Left ventricle myocardium inferior (tissue), 1 donor: ENCODE measurements at regions not wholly inside any gene's neighbourhood (a gene's known extent, or its start where the extent isn't known, plus 50 kb on each side); places are given as distances from the start of the nearest gene placed in this dataset.
"Not testable (repeated sequence)": the region's sequence is repeated elsewhere in the genome, so short reads cannot be mapped to it uniquely, and the experiment has no call there.

ENCODE experiments used
- DNase-seq: peaks from one replicate; pipeline ENCODE4 v3.0.0-alpha.2; 2020
- H3K27ac ChIP-seq: fragments of 200-600 bp; replicated peaks from 2 replicates; pipeline ENCODE4 v1.8.0; 2021
- H3K27me3 ChIP-seq: fragments of 200-600 bp; 2 replicates; pipeline ENCODE4 v1.8.0; 2021; ENCODE audit warnings: low read depth
- H3K36me3 ChIP-seq: fragments of 200-600 bp; 2 replicates; pipeline ENCODE4 v1.8.0; 2021
- H3K4me1 ChIP-seq: fragments of 200-600 bp; 2 replicates; pipeline ENCODE4 v1.8.0; 2021
- H3K4me3 ChIP-seq: fragments of 200-600 bp; 2 replicates; pipeline ENCODE4 v1.8.0; 2021; ENCODE audit warnings: mild to moderate bottlenecking, moderate library complexity
- H3K9me3 ChIP-seq: fragments of 200-600 bp; replicated peaks from 2 replicates; pipeline ENCODE4 v1.8.0; 2021
- intact Hi-C: fragments of 100-400 bp; cut with micrococcal nuclease; formaldehyde crosslinking; loops from one replicate; pipeline ENCODE4 v1.11.0; 2022
- TF ChIP-seq, protein P1 (sequence below): fragments of 200-600 bp; IDR thresholded peaks from 2 replicates; pipeline ENCODE4 v1.8.0; 2021; ENCODE audit warnings: antibody characterized with exemption, mild to moderate bottlenecking, borderline replicate concordance
- donor health status: DM: no; HTN: yes; CAD: no; lungs with severe emphysema.

DNA sequence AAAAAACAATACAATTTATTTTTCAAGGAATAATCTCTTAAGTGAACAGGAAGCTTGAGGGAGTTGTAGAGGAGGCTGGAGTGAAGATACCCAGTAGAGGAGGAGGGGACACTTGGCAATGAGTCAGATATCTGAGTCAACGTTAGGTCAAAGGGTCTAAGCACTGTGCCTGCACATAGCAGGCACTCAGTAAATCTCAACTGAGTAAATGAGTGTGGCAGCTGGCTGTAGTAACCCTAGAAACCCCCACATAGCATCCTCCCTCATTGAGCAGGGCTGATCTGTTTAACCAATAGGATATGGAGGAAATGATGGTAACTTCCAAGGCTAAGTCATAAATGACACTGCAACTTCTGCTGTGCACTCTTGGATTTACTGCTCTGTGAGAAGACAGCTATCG lies 186.0 kb upstream of the FAM241A start:
- Histone ChIP-seq H3K9me3 (no peaks in the 10 kb centered on the region), H3K36me3 (no peaks in the 10 kb centered on the region), H3K27ac (no peak overlapping the region), H3K4me3 (no peak overlapping the region), H3K4me1 (no peaks in the 10 kb centered on the region), H3K27me3 (no peaks in the 10 kb centered on the region)
- TF ChIP-seq, protein P1, sequence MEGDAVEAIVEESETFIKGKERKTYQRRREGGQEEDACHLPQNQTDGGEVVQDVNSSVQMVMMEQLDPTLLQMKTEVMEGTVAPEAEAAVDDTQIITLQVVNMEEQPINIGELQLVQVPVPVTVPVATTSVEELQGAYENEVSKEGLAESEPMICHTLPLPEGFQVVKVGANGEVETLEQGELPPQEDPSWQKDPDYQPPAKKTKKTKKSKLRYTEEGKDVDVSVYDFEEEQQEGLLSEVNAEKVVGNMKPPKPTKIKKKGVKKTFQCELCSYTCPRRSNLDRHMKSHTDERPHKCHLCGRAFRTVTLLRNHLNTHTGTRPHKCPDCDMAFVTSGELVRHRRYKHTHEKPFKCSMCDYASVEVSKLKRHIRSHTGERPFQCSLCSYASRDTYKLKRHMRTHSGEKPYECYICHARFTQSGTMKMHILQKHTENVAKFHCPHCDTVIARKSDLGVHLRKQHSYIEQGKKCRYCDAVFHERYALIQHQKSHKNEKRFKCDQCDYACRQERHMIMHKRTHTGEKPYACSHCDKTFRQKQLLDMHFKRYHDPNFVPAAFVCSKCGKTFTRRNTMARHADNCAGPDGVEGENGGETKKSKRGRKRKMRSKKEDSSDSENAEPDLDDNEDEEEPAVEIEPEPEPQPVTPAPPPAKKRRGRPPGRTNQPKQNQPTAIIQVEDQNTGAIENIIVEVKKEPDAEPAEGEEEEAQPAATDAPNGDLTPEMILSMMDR, result no peak
- intact Hi-C loops, result no loop called here
- no peak for DNase-seq

DNA sequence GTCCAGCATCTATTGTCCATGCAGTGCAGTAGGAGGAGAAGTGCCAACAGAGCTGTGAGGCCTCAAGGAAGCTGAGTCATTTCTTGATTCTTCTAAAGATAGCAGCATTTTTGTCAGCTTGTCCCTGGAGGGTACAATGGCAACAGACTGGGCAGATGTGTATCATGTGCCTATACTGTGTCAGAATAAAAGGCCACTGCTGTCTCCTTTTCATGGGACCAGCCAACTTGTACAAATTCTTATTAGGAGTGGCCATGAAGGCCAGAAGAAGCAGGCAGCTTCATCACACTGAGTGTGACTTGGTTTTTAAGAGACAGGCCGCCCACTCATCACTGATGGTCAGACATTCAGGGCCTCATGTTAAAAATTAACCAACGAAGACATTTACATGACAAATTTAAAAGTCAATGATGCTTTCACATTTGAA lies 185.0 kb upstream of the FAM241A start:
- H3K4me1 ChIP-seq, result no peaks in the 10 kb centered on the region
- intact Hi-C loops, result no loop called here

DNA sequence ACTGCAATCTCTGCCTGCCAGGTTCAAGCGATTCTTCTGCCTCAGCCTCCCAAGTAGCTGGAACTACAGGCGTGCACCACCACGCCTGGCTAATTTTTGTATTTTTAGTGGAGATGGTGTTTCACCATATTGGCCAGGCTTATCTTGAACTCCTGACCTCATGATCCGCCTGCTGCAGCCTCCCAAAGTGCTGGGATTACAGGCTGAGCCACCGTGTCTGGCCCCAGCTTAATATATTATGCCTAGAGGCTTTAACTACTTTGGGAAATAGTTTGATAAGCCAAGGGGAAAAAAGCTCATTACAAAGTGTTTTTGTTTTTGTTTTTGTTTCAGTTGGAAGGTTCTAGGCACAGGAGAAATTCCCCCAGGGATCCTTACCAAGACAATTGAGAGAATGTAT lies 184.2 kb upstream of the FAM241A start:
- intact Hi-C loops, H3K27me3 ChIP-seq, H3K4me1 ChIP-seq, H3K4me3 ChIP-seq, DNase-seq, H3K9me3 ChIP-seq, H3K27ac ChIP-seq, H3K36me3 ChIP-seq: not testable (repeated sequence)

More for the DNA sequence above, 185.0 kb upstream of the FAM241A start:
- no peak overlapping the region for H3K27ac ChIP-seq
- H3K9me3 ChIP-seq, result no peaks in the 10 kb centered on the region
- no peaks in the 10 kb centered on the region for H3K36me3 ChIP-seq
- no peak overlapping the region for H3K4me3 ChIP-seq
- H3K27me3 ChIP-seq, result no peaks in the 10 kb centered on the region
- DNase-seq, result no peak
- TF ChIP-seq, protein P1, result no peak

DNA sequence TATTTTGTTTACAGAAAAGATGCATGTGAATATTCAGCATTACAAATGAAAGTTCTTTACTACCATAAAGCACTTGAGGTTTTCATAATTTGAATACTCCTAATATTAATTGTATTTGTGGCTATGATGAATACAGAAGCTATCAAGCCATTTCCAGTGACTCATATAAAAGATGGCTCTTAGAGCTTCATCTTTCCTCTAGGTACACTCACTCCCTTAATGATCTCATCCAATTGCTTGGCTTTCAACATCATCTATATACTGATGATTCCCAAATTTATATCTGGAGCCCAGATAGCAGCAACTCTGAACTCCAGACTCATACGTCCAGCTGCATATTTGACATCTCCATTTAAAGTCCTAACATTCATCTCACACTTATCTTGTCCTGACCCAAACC lies 183.4 kb upstream of the FAM241A start:
- no peak overlapping the region for H3K4me3 ChIP-seq
- H3K27me3 ChIP-seq, result no peaks in the 10 kb centered on the region
- TF ChIP-seq, protein P1, result no peak
- DNase-seq, result no peak
- no peak overlapping the region for H3K27ac ChIP-seq
- no peaks in the 10 kb centered on the region for H3K4me1 ChIP-seq
- H3K9me3 ChIP-seq, result no peaks in the 10 kb centered on the region
- intact Hi-C loops, result no loop called here
- no peaks in the 10 kb centered on the region for H3K36me3 ChIP-seq

DNA sequence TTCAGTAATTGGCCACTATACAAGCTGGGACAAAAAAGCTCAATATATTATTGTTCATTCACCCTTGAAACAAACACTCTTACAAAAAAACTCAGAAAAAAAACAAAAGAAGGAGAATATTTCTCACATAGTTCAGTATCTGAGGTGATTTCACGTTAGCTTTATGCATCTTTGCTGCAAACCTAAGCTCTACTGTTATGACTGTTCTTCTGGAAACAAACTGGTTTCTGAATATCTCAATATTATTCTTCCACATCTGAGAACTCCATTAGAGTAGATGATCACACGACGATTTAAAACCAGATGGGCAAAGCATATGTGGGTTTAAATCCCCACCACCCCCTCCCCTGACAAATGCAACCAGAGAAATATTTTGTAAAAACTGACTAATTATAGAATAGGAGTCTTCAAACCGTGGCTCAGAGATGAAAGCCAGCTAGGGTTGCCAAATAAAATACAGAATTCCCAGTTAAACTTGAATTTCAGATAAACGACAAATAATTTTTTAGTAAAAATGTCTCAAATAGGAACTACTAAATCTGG lies 182.0 kb upstream of the FAM241A start:
- intact Hi-C loops, result no loop called here
- no peak overlapping the region for H3K4me3 ChIP-seq
- no peak overlapping the region for H3K27ac ChIP-seq
- H3K27me3 ChIP-seq, result no peaks in the 10 kb centered on the region
- DNase-seq, result no peak
- no peaks in the 10 kb centered on the region for H3K36me3 ChIP-seq
- TF ChIP-seq, protein P1, result no peak
- no peaks in the 10 kb centered on the region for H3K9me3 ChIP-seq
- H3K4me1 ChIP-seq, result no peaks in the 10 kb centered on the region

DNA sequence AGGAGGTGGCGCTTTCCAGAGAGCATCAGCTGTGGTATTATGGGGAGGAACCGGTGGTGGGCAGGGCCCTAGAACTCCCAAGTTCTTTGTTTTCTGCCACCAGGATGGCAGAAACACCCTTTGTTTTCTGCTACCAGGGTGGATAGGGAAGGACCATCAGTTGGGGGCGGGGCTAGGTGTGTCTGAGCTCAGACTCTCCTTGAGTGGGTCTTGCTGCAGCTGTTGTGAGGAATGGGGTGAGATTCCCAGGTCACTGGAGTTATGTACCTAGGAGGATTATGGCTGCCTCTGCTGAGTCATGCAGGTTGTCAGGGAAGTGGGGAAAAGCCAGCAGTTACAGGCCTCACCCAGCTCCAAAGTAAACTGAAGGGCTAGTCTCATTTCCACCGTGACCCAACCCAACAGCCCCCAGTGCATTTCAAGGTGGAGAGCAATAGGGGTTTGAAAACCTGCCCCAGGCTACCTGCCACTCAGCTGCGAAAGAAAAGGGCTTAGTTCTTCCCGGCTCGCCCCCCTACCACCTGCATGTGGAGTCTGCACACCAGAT lies 167.8 kb upstream of the FAM241A start:
- intact Hi-C loops, result no loop called here
- TF ChIP-seq, protein P1, result no peak
- DNase-seq, result no peak

More for the DNA sequence above, 167.8 kb upstream of the FAM241A start:
- H3K9me3 ChIP-seq, result peaks cover 26% of the 10 kb centered on the region
- H3K4me3 ChIP-seq, result no peak overlapping the region
- no peak overlapping the region for H3K27ac ChIP-seq
- no peaks in the 10 kb centered on the region for H3K4me1 ChIP-seq
- H3K36me3 ChIP-seq, result no peaks in the 10 kb centered on the region
- peaks cover 6% of the 10 kb centered on the region for H3K27me3 ChIP-seq
